HG03025 (cell line): ENCODE measurements at regions not wholly inside any gene's neighbourhood (a gene's known extent, or its start where the extent isn't known, plus 50 kb on each side); places are given as distances from the start of the nearest gene placed in this dataset.

ENCODE experiments used
- ATAC-seq: cut with Tn5 transposase; IDR thresholded peaks from one replicate; pipeline ENCODE4 v1.9.1; 2021; ENCODE audit warnings: mild to moderate bottlenecking, moderate library complexity; ENCODE audit not compliant: unreplicated experiment, low FRiP score

DNA sequence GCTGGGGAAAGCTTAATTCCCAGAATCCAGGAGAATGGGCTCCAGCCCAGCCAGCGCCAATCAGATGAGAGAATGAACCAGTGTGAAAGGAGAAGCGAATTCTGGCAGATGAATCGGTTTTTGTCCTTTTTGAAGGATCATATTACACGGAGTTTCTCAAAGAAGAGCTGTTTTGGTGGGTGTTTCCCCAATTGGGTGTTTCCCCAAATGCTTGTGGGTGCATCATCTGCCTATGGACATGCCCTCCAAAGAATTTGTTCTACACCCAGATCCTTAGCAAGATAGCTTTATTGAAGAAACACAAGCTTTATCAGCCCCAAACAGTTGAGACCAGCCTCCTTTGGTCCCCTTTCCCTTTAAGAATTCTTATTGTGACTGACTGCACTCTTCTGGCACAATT lies 186.5 kb upstream of the GPR26 start:
- no peak for ATAC-seq

DNA sequence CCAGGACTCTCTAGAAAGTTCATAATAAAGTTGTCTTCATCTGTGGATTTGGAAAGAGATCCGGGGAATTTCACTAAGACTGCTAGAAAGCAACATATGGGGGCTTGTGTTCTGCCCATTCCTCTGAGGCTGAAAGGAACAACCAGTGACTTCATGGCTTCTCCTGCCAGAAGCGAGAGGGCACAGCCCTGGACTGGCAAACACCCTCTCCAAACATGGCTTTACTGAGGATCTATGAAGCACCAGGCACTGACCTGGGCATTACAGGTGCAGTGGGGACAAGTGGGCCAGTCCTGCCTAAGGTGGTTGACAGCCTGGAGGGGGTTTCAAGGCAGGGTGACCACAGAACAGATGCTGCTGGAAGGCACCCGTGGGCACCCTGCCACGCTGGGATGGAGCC lies 185.8 kb upstream of the GPR26 start:
- no peak for ATAC-seq

DNA sequence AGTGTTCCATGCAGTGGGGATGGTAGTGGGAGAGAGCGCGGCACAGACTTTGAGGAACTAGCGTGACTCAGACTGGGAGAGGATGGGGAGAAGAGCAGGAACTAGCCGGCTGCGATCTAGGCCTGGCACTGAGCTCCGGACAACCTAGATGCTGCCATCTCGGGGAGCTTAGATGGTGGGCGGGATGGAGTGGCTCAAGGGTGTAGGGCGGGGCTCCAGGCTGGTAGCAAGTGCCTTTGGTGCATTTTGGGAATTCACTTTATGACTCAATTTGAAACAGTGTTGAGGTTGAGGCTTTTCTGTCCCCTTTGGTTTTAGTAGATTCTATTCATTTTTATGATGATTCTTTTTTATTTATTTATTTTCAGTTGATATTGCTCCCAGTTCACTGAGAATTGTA lies 185.3 kb upstream of the GPR26 start:
- no peak for ATAC-seq

DNA sequence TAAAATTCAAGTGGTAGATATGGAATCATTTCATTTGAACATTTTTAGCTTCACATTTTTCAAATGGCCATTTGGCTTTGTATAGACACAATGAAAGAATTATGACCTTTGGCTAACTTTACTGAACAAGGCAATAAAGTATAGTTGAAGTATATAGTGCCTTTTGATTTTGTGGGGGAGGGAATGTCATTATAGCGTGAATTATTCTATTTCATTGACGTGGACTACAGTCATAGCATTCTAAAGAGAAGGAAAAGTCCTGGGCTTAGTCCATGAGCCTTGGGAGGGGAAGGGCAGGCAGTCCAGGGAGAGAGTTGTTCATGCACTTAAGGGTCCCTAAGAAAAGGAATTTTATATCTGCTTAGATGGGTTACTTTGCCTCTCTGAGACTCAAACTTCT lies 181.4 kb upstream of the GPR26 start:
- no peak for ATAC-seq

DNA sequence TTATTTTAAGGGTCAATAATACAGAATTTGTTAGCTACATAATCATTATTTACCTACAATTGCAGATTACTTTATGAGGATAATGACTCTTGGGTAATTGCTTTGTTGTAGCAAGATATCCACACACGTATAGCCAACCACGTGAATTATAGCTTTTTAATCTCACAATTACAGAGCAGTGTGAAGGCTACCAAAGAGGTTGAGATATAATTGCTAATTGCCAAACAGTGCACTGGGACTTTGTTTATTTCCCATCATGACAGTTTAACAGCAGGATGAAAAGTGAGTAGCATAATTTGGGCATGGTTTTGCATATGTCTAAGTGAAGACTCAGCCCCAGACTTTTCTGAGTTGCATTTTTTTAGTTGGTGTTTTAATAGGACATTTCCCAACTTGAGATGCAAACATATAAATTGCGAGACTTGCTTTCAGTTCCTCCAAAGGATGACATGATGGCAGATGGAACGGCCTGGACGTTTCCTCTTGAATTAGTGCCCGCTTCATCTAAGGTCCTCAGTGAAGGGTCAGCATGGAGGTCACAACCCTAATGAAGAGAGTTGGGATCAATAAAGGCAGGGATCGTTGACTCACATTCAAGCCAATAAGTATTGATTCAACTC lies 180.7 kb upstream of the GPR26 start:
- ATAC-seq = no peak

DNA sequence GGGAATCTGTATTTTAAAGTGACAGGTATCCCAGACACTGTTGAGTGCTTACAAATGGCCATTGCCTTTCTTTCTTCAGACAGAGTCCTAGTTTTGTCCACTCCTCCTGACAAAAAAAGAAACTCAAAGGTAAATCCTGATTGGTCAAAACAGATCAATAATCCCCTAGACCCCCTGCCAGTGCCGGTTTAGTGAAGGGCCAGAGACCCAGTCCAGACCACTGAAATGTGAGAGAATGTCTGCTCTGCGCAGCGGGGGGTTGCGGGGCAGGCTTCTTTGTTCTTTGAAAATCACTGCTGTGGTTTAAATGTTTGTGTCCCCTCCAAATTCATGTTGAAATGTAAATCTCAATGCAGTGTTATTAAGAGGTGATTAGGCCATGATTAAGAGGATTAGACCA lies 177.7 kb upstream of the GPR26 start:
- ATAC-seq = no peak

DNA sequence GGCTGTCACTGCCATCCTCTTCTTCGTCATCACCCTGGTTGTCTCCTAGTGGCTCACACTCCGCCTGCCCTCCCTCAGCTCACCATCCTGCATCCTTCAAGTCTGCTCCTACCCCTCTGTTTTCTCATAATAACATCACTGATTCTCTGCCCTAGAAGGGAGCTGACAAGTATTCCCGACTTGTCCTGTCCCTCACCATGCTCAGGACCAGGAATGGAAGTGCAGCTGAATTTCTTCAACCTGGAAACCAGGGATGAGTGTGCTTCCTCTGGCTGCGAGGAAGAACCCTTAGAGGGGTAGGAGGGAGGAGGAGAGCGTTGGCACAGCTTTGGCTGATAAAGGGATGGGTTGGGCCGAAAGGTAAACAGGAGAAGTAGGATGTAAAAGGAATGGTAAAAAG lies 174.8 kb upstream of the GPR26 start:
- ATAC-seq = no peak

DNA sequence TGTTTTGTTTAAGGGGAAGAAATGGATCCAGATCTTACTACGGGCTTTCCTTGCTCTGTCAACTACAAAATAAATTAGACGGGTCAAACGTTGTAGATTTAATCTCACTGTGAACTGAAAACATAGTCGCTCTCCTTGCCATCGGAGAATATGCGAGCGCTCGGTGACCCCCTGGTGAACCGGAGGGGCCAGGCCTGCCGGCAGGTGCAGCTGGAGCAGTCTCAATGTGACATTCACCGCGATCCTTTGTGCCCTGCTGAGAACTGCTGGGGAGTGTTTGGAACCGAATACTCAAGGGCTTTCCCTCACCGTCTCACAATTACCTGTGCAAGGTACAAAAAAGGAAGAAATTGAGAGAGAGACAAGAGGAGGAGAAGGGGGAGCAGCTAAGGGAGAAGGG lies 174.1 kb upstream of the GPR26 start:
- no peak for ATAC-seq

DNA sequence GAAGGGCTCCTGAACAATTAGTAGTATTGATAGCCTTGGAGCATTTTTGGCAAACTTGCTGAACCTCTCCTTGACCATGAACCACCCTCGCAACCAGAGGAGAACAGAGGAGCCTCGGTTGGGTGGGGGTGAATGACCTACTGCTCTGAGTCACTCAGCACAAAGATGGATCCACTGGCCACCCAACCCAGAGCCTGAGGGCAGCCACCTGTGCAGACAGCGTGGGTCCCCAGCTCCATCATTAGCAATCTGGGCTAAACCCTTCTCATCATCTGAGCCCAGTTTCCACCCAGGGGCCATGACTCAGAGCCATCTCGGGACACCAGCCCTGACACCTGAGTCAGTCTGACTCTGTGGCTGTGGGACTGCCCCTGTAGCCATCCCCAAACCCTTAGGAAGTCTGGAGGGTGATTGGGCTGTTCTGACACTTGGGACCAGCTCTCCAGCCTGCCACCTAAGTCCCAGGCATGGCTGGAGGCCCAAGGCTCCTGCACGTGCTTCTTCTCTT lies 171.8 kb upstream of the GPR26 start:
- ATAC-seq = no peak

DNA sequence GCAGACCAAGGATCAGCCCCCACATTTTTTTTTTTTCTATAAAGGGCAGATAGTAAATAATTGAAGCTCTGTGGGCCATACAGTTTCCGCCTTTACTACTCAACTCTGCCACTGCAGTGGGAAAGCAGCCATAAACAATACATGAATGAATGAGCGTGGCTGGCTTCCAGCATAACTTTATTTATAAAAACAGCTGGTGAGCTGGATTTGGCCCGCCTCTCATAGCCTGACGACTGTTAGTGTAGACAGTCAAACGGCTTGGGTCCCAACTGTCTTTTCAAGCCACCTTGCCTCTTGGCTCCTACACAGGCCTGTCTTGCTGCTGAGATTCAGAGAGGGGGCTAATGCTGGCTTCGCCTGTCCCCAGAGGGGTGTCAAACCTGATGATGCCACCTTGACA lies 169.8 kb upstream of the GPR26 start:
- no peak for ATAC-seq

DNA sequence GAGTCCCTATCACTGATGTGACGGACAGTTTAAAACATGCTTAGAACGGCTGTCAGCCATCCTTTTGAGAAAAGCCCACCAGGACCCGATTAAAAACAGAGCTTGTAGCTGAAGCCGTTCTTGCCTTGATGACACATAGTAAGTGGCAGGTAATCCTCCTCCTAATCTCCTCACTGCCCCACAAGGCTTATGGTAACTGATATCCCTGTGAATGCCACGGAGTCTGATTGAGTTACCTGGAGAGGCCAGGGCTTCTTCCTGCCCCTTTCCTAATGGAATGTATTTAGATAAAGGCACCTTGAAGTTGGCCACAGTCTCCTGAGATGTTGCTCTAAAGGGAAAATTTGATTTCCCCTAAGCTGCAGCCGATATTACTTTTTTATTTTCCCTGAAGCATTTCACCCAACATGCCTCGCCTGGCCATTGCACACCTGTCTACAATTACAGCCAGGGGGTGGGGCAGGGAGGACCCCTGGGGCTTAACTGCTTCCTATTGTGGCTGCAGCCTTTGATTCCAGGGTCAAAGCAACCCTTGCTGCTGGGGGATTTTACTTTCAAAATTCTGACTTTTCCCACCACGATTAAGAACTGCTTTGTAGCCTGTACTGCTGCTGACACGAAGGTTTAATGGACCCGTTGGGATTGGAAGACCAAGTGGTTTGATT lies 169.0 kb upstream of the GPR26 start:
- ATAC-seq = no peak

DNA sequence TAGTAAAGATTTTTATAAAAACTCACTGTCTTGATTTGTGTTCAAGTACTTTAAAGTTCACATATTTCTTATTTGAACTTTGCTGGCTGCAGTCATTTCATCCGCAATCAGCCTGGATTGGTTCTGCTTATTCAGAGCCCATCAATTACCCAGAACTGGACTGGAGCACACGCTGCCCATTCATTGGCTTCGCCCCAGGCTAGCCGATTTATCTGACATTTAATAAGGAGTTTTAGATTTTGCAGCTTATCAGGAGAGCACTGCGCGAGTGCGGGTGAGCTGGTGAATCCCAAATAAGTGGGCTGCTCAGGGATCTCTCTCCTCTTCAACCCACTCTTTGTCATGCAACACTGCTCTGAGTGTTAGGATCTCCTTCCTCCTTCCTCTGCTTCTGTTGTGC lies 166.0 kb upstream of the GPR26 start:
- ATAC-seq = no peak

DNA sequence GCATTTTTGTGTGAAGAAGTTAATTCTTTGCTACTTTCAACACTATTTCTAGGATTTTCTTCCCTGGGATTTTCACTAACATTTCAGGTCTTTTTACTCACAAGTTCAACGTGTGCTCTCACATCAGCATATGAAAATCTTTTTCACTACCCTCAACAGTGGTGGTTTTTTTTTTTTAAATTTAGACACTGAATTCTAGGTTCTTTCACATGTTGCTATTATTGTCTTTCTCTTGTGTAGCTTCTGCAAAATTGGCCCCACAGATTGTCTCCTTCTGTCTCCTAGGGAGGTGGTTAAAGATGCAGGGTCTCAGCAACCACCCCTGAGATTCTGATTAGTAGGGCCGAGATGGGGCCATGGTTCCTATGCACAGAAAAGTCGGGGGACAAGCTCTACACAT lies 165.0 kb upstream of the GPR26 start:
- no peak for ATAC-seq

DNA sequence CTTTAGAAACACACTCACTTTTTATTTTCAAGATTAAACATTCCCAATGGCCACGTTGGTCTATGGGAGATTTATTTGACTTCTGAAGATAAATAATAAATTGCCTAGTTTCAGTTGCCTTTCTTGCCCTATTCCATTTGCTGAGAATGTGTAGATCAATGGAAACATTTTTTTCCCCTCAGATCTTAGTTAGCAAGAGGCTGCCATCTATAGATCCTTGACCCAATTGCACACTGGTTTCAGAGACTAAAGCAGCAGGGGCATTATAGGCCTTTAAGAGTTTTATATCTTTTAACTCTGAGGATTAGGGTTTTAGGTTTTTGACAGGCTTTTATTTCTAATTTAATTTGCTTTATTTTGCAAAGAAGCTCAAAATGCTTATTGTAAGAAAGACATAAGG lies 163.2 kb upstream of the GPR26 start:
- ATAC-seq = no peak

DNA sequence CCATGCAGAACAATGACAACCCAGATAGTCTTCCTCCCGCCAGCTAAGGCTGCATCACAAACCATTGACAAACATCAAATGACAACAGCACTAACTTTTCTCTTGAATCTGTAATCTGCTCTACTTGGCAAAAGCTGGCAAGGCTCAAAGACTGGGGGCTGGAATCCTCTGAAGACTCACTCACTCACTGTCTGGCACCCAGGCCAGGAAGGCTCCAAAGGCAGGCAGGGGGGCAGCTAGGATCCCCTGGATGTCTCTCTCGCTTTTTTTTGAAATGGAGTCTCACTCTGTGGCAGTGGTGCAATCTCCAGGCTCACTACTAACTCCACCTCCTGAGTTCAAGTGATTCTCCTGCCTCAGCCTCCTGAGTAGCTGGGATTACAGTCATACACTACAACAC lies 159.7 kb upstream of the GPR26 start:
- no peak for ATAC-seq

DNA sequence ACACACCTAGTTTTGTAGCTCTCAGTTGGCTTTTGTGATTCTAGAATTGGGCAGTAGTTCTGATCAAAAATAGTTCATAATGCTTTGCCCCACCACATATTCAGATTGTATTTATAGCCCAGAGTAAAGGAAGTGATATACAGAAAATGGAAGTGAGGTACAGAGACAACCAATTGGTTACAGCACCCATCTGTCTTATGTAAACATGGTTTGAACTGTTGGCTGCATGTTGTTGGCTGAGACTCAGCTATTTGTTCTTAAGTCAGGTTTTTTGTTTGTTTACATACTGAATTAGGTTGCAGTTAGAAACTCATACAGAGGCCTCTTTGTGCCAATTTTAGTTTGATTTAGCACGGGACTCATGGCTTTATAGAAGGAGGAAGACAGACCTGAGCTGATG lies 158.9 kb upstream of the GPR26 start:
- ATAC-seq = no peak

DNA sequence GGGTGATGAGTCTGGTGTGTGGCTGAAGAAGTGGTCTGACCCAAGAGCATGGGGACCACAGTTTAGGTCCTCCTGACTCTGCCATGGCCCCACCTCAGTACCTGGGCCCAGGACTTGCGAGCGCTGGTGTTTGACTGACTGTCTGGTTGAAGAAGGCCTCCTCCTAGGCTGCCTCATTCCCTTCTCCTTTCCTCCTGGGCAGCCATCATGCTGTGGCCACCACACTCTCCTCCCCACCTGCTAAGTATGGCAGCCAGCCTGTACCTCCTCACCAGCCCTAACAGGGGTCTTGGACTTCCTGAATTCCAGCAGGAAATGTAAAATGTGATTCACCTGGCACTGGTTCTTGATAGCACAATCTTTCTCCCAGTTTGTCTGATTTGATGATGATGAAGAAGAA lies 156.8 kb upstream of the GPR26 start:
- ATAC-seq = no peak

DNA sequence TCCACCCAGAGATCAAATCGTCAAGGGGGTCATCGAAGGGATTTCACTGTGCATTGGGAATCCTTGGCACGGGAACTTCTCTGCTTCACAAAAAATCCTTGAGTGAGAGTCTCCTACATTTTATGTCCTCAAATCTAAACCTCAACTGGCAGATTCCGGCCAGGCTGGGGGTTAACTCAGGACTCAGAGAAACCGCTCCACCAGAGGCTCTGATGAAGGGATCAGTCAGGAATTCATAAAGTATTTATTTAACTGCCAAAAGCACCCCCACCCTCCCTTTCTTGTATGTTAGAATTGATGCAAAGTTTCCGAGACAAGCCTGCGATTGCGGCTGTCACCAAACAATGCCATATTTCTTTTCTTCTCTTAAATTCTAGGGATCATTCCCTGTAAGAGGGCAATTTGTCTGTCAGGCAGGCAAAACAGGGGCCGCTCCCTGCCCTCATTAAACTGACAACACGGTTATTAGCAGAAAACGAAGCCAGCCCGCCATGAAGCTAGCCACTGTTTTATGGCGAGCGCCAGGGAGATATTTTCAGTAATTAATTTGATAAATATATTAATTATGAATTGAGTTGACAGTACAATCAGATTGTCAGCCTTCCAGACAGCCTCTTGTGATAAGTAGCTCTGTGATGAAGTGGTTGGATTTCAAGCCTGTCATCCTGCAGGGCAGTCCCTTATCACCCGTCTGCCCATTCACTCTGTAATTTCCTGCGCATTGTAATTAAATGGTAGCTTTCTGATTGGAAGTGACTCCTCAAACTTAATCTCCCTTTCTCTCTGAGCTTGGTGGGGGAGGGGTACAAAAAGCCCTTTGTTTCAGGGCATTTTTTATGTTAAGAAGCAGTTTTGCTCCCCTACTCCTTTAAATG lies 153.0 kb upstream of the GPR26 start:
- ATAC-seq = no peak

DNA sequence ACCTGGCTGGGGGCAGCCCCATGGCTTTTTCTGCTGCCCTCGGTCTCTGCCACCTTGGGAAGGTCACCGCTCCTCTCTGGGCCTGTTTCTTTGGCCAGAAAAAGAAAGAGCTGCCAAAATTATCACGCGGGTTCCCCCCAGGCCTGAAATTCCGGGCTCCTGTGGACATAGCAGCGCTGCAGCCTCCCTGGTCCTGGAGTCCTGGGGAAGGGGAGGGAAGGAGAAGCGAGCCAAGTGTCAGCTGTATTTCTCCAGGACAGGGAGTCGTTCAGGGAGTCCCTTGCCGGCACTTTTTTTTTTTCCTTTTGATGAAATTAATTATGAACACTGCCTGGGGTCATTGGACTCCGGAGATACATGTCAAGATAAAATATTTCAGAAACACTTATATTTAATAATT lies 152.3 kb upstream of the GPR26 start:
- ATAC-seq = no peak

DNA sequence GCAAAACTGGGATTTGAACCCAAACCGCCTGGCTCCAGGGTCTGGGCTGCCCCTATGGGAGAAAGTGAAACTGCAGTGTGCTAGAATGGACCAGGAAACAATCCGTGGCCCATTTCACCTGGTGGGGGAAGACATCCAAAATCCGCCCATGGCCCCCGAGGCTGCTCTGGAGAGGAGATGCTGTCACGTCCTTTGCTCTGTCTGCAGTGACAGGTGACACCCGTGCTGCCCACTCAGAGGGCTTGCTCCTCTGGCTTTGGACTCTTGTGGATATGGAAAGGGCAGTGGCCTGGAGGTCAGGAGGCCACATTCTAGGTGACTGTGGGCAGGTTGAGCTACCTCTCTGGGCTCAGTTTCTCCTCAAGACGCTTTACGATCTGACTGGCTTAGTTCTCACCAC lies 151.2 kb upstream of the GPR26 start:
- ATAC-seq = no peak

DNA sequence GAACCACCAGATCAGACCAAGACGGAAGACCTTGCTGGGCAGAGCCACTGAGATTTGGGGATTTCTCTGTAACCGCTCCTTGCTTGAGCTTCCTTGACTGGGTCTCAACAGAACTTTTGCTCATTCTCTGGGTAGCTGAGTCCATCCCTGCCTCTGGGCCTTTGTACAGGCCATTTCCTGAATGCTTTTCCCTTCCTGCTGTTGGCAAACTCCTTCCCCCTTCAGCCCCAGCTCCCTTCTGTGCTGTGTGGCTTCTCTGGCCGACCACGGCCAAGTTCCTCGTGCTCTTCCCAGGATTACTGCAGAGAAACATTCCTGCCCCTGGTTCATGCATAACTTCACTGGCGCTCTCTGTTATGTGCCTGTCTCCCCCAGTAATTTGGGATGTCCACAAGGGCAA lies 150.5 kb upstream of the GPR26 start:
- no peak for ATAC-seq

DNA sequence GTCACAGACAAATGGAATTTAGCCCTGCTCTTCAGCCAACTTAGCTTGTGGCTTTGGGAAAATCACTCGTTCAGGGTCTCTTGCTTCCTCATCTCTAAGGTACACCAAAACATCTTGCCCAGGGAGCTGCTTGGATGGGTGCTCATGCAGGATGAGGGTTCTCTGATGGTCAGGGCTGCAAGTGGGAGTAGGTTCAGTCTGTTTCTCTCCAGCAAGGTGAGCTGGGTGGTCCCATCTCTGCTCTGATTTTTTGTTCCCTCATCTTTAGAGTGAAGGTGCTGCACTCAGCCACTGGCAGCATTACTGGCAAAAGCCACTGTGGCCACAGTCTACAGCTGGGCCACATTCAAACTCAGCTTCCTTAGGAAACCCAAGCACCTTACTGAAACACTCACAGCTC lies 149.9 kb upstream of the GPR26 start:
- ATAC-seq = no peak
